ENCODE measurements at regions not wholly inside any gene's neighbourhood (a gene's known extent, or its start where the extent isn't known, plus 50 kb on each side); places are given as distances from the start of the nearest gene placed in this dataset.

- TF ChIP-seq NFE2L1 (CRISPR knock-in tag; IDR thresholded peaks at IDR 0.05) (no peak), CREB1 (CRISPR knock-in tag; IDR thresholded peaks at IDR 0.05) (no peak), NR2C2 (CRISPR knock-in tag; IDR thresholded peaks at IDR 0.05) (no peak)
- TF ChIP-seq, protein P1, sequence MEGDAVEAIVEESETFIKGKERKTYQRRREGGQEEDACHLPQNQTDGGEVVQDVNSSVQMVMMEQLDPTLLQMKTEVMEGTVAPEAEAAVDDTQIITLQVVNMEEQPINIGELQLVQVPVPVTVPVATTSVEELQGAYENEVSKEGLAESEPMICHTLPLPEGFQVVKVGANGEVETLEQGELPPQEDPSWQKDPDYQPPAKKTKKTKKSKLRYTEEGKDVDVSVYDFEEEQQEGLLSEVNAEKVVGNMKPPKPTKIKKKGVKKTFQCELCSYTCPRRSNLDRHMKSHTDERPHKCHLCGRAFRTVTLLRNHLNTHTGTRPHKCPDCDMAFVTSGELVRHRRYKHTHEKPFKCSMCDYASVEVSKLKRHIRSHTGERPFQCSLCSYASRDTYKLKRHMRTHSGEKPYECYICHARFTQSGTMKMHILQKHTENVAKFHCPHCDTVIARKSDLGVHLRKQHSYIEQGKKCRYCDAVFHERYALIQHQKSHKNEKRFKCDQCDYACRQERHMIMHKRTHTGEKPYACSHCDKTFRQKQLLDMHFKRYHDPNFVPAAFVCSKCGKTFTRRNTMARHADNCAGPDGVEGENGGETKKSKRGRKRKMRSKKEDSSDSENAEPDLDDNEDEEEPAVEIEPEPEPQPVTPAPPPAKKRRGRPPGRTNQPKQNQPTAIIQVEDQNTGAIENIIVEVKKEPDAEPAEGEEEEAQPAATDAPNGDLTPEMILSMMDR (IDR thresholded peaks at IDR 0.05), result no peak
Measured at GRCh38 chr20:1773816-1774215, 116.2 kb upstream of the SIRPG start.

Measured in WTC11 (cell line).